ENCODE measurements at regions not wholly inside any gene's neighbourhood (a gene's known extent, or its start where the extent isn't known, plus 50 kb on each side); places are given as distances from the start of the nearest gene placed in this dataset.

DNA sequence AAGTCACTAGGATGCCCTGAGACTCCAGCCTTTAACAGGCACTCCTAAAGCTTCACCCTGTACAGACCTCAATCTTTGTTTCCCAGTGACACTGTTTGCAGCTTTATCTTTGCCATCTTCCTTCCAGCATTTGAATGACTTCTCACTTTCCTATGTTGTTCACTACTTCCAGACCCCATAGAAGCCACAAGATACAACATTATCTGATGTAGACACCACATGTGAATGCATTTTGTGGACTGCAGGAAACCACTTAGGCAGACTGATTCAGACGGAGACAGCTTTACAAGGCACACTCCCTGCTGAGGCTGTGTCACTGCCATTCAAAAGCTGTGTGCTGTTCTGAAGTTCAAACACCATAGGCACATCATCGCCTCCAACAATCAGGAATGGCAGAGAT is 67.3 kb upstream of the SPATS2L start:
- WGBS (ENCODE audit: insufficient coverage), result 33% methylated on average over 1 of the region's 2 CpGs
- Histone ChIP-seq H3K4me1 (ENCODE audit: control insufficient read depth, insufficient read depth, low read length) (peaks cover 2% of the 10 kb centered on the region), H3K27ac (ENCODE audit: low read length) (no peak overlapping the region), H3K36me3 (ENCODE audit: control insufficient read depth, insufficient read depth, low read length) (no peaks in the 10 kb centered on the region), H3K9me3 (replicated peaks; ENCODE audit: control insufficient read depth, low read depth, low read length) (no peaks in the 10 kb centered on the region), H3K4me3 (ENCODE audit: low read length) (no peak overlapping the region), H3K27me3 (ENCODE audit: control insufficient read depth, insufficient read depth, low read length) (no peaks in the 10 kb centered on the region)
- DNase-seq, result no peak

DNA sequence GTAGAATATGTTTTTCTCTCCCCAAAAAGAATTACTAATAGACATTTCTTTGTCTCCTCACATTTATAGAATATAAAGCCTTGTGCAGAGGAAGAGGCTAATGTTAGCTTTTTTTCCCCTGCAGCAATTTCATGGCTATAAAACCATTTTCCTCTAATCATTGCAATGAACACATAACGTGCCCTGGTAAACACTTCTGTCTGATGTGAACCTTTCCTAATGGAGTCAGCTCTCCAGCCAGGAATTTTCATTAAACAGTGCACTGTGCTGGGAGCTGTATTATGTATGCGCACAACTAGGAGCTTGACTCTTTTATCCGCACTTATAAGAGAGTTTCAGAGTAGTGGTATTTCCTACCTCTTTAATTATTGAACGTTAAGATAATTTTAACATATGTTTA is 63.9 kb upstream of the SPATS2L start:
- no CpG with 5 or more reads among the region's 4 CpGs for WGBS (ENCODE audit: insufficient coverage)
- no peak overlapping the region for H3K4me3 ChIP-seq (ENCODE audit: low read length)
- H3K27ac ChIP-seq (ENCODE audit: low read length), result no peak overlapping the region
- H3K4me1 ChIP-seq (ENCODE audit: control insufficient read depth, insufficient read depth, low read length), result peaks cover 6% of the 10 kb centered on the region
- H3K27me3 ChIP-seq (ENCODE audit: control insufficient read depth, insufficient read depth, low read length), result no peaks in the 10 kb centered on the region
- H3K36me3 ChIP-seq (ENCODE audit: control insufficient read depth, insufficient read depth, low read length), result no peaks in the 10 kb centered on the region
- peak; percentile 51 for DNase-seq
- H3K9me3 ChIP-seq (replicated peaks; ENCODE audit: control insufficient read depth, low read depth, low read length), result no peaks in the 10 kb centered on the region

DNA sequence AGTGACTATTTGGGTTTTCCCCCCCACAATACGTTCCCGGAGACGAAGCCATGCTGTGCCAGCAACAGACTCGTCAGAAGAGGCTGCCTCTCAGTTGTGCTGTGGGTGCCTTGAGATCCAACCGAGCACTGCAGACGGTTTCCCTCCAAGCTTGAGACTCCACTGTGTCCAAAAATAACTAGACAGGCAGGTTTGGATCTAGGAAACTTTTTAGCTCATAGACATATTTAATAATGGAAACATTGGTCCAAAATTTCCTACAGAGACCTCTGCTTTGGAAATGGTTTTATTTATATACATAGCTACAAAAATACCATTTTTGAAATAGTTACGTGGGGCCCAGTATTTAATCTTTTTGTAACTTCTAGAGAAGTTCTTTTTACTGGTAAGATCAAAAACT is 63.1 kb upstream of the SPATS2L start:
- H3K36me3 ChIP-seq (ENCODE audit: control insufficient read depth, insufficient read depth, low read length), result no peaks in the 10 kb centered on the region
- DNase-seq, result peak; percentile 72
- H3K27me3 ChIP-seq (ENCODE audit: control insufficient read depth, insufficient read depth, low read length), result no peaks in the 10 kb centered on the region
- no peak overlapping the region for H3K4me3 ChIP-seq (ENCODE audit: low read length)
- H3K4me1 ChIP-seq (ENCODE audit: control insufficient read depth, insufficient read depth, low read length), result peaks cover 6% of the 10 kb centered on the region
- peak overlapping the region; percentile 18 for H3K27ac ChIP-seq (ENCODE audit: low read length)
- 58% methylated on average over 3 of the region's 7 CpGs for WGBS (ENCODE audit: insufficient coverage)
- no peaks in the 10 kb centered on the region for H3K9me3 ChIP-seq (replicated peaks; ENCODE audit: control insufficient read depth, low read depth, low read length)

DNA sequence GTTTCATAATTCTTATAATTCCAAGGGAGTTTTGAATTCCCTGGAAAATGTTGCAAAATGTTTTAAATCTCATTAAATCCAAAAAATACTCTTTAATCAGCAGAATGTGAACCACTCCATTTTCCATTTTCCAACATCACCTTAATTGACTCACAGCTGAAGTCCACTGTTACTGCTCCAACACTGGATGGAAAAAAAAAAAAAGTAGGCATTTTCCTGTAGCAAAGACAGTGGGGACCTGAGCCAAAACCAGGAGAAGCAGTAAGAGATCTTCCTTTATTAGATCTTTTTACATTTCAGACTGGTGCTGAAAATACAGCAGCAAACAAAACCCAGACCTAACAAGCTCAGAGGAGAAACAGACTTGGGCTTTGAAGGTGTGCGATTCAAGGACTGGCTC is 62.4 kb upstream of the SPATS2L start:
- DNase-seq, result peak; percentile 80
- peaks cover 6% of the 10 kb centered on the region for H3K4me1 ChIP-seq (ENCODE audit: control insufficient read depth, insufficient read depth, low read length)
- WGBS (ENCODE audit: insufficient coverage), result no CpG with 5 or more reads among the region's 1 CpG
- no peak overlapping the region for H3K4me3 ChIP-seq (ENCODE audit: low read length)
- H3K9me3 ChIP-seq (replicated peaks; ENCODE audit: control insufficient read depth, low read depth, low read length), result no peaks in the 10 kb centered on the region
- no peaks in the 10 kb centered on the region for H3K27me3 ChIP-seq (ENCODE audit: control insufficient read depth, insufficient read depth, low read length)
- no peaks in the 10 kb centered on the region for H3K36me3 ChIP-seq (ENCODE audit: control insufficient read depth, insufficient read depth, low read length)
- peak overlapping the region; percentile 1 for H3K27ac ChIP-seq (ENCODE audit: low read length)

DNA sequence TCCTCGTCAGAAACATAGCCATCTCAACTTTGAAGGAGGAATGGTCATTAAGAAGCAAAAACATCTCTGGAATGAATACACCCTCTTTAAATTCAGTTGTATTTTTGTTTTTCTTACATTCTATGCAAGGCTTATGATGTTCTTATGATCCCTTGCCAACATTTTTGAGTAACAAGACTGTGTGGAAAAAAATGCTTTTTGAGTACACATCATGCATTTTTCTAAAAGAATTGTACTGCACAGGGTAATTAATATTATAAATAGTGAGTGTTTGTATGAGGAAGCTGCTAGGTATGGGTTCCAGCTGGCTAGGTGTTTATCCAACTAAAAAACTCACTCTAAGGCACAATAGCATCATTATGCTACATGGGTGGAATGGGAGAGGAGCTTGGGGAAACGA is 59.0 kb upstream of the SPATS2L start:
- H3K4me1 ChIP-seq (ENCODE audit: control insufficient read depth, insufficient read depth, low read length), result peaks cover 8% of the 10 kb centered on the region
- no peak overlapping the region for H3K27ac ChIP-seq (ENCODE audit: low read length)
- H3K9me3 ChIP-seq (replicated peaks; ENCODE audit: control insufficient read depth, low read depth, low read length), result no peaks in the 10 kb centered on the region
- peak; percentile 59 for DNase-seq
- no peaks in the 10 kb centered on the region for H3K36me3 ChIP-seq (ENCODE audit: control insufficient read depth, insufficient read depth, low read length)
- no peak overlapping the region for H3K4me3 ChIP-seq (ENCODE audit: low read length)
- WGBS (ENCODE audit: insufficient coverage), result no CpG with 5 or more reads among the region's 2 CpGs
- H3K27me3 ChIP-seq (ENCODE audit: control insufficient read depth, insufficient read depth, low read length), result no peaks in the 10 kb centered on the region

DNA sequence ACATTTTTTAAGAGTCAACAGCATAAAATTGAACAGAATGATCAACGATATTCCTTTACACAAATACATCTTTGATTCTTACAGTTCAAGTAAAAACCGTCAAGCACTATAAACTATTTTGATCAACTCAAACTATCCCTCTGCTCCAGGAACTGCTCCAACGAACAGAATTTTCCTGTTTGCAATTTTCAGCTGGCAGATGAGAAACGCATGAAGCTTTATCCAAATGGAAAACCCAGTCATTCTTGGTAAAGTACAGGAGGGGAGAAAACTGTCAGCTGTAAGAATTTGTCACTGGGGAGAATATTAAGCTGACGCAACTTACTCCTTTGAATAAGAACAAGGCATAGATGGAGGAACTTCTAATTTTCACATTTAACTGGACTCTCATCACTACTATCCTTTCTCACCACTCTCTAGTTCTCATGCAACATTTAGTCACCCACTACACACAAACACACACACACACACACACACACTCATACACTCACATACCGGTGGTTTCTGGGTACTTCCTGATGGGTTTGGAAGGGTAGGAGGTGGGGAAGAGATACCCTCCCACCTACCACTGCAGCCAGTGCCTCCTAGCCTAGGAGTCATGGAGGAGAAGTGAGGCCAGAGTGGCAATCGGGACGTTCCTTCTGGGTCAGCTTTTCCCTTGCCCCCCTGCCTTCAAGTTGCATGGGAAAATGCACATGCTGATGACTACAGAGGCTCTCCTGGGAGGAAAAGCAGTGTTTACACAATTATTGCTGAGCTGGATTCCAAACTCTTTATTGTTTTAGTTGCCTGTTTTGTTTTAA is 54.0 kb upstream of the SPATS2L start:
- H3K4me3 ChIP-seq (ENCODE audit: low read length), result no peak overlapping the region
- no peaks in the 10 kb centered on the region for H3K9me3 ChIP-seq (replicated peaks; ENCODE audit: control insufficient read depth, low read depth, low read length)
- no peaks in the 10 kb centered on the region for H3K36me3 ChIP-seq (ENCODE audit: control insufficient read depth, insufficient read depth, low read length)
- H3K4me1 ChIP-seq (ENCODE audit: control insufficient read depth, insufficient read depth, low read length), result peaks cover 28% of the 10 kb centered on the region
- peak; percentile 94 for DNase-seq
- no peaks in the 10 kb centered on the region for H3K27me3 ChIP-seq (ENCODE audit: control insufficient read depth, insufficient read depth, low read length)
- 0% methylated on average over 2 of the region's 8 CpGs for WGBS (ENCODE audit: insufficient coverage)
- peak overlapping the region; percentile 77 for H3K27ac ChIP-seq (ENCODE audit: low read length)

DNA sequence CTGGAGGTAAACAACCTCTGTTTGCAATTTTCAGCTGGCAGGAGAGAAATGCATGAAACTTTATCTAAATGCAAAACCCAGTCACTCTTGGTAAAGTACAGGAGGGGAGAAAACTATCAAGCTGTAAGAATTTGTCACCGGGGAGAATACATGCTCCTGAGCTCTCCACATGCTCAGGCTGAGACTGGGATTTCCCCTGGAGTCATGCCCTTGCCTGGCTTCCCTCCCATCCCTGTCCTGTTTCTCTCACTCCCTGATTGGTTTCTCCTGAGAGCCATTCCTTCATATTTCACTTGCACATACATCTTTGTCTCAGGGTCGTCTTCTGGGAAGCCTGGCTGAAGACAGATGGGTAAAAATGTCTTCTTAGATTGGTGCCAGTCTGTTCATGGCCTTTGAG is 52.9 kb upstream of the SPATS2L start:
- no peak overlapping the region for H3K4me3 ChIP-seq (ENCODE audit: low read length)
- peaks cover 28% of the 10 kb centered on the region for H3K4me1 ChIP-seq (ENCODE audit: control insufficient read depth, insufficient read depth, low read length)
- peak; percentile 58 for DNase-seq
- peak overlapping the region; percentile 77 for H3K27ac ChIP-seq (ENCODE audit: low read length)
- H3K27me3 ChIP-seq (ENCODE audit: control insufficient read depth, insufficient read depth, low read length), result no peaks in the 10 kb centered on the region
- no peaks in the 10 kb centered on the region for H3K36me3 ChIP-seq (ENCODE audit: control insufficient read depth, insufficient read depth, low read length)
- no peaks in the 10 kb centered on the region for H3K9me3 ChIP-seq (replicated peaks; ENCODE audit: control insufficient read depth, low read depth, low read length)
- no CpG with 5 or more reads among the region's 2 CpGs for WGBS (ENCODE audit: insufficient coverage)

DNA sequence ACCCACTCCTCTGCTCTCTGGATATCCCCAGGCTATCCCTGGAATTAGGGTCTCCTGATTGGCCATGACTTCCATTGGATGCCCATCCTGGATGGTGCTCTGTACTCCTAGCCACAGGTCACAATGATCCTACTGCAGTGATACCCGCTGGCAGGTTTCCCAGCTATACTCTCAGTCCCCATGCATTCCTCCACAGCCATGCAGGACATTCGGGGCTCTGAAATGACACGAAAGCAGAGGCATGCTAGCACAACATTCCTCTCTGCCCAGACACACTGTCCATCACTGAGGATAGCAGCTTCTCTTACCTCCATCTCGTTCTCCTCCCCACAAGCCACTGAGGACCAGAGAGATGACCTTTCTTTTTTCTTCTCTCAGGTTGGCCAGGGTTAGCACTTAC is 51.7 kb upstream of the SPATS2L start:
- Histone ChIP-seq H3K4me1 (ENCODE audit: control insufficient read depth, insufficient read depth, low read length) (peaks cover 28% of the 10 kb centered on the region), H3K27ac (ENCODE audit: low read length) (peak overlapping the region; percentile 52), H3K27me3 (ENCODE audit: control insufficient read depth, insufficient read depth, low read length) (no peaks in the 10 kb centered on the region), H3K9me3 (replicated peaks; ENCODE audit: control insufficient read depth, low read depth, low read length) (no peaks in the 10 kb centered on the region), H3K4me3 (ENCODE audit: low read length) (no peak overlapping the region), H3K36me3 (ENCODE audit: control insufficient read depth, insufficient read depth, low read length) (no peaks in the 10 kb centered on the region)
- peak; percentile 52 for DNase-seq
- 79% methylated on average over 4 of the region's 4 CpGs for WGBS (ENCODE audit: insufficient coverage)

DNA sequence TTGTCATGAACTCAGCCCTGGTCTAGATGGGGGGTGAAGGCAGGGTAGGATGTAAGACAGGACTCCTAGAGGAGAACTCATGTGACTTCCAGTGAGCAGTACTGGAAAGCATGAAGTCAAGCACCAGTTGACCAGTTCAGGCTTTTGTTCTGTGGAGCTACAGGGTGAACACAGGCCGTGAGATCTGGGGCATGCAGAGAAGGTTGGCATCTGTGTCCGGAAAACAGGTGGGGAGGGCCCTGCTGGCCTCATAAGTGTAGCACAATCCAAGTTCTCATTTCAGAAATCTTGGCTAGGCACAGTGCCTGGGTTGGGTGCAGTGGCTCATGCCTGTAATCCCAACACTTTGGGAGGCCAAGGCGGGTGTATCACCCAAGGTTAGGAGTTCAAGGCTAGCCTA is 50.9 kb upstream of the SPATS2L start:
- no peaks in the 10 kb centered on the region for H3K9me3 ChIP-seq (replicated peaks; ENCODE audit: control insufficient read depth, low read depth, low read length)
- H3K4me1 ChIP-seq (ENCODE audit: control insufficient read depth, insufficient read depth, low read length), result peaks cover 26% of the 10 kb centered on the region
- no peaks in the 10 kb centered on the region for H3K36me3 ChIP-seq (ENCODE audit: control insufficient read depth, insufficient read depth, low read length)
- no peak overlapping the region for H3K4me3 ChIP-seq (ENCODE audit: low read length)
- DNase-seq, result peak; percentile 72
- H3K27ac ChIP-seq (ENCODE audit: low read length), result peak overlapping the region; percentile 52
- H3K27me3 ChIP-seq (ENCODE audit: control insufficient read depth, insufficient read depth, low read length), result no peaks in the 10 kb centered on the region
- WGBS (ENCODE audit: insufficient coverage), result 89% methylated on average over 3 of the region's 3 CpGs

Data from muscle of leg (tissue), 3 donors.